Neural crest cell (in vitro differentiated cells): ENCODE measurements at regions not wholly inside any gene's neighbourhood (a gene's known extent, or its start where the extent isn't known, plus 50 kb on each side); places are given as distances from the start of the nearest gene placed in this dataset.

Experiments
- DNase-seq: peaks from one replicate; pipeline ENCODE4 v3.0.0; 2021; ENCODE audit warnings: low read depth, mixed read lengths, low spot score
- H3K27ac Mint-ChIP-seq: one replicate; pipeline ENCODE4 v1.8.0; 2021; ENCODE audit warnings: mild to moderate bottlenecking, mixed read lengths; ENCODE audit not compliant: unreplicated experiment
- H3K27me3 Mint-ChIP-seq: 2 replicates; pipeline ENCODE4 v1.8.0; 2021; ENCODE audit warnings: low read depth, mild to moderate bottlenecking, mixed read lengths
- H3K36me3 Mint-ChIP-seq: 2 replicates; pipeline ENCODE4 v1.8.0; 2021; ENCODE audit warnings: low read depth, mild to moderate bottlenecking, mixed read lengths
- H3K4me1 Mint-ChIP-seq: 2 replicates; pipeline ENCODE4 v1.8.0; 2021; ENCODE audit warnings: mixed read lengths
- H3K4me3 Mint-ChIP-seq: one replicate; pipeline ENCODE4 v1.8.0; 2021; ENCODE audit warnings: mild to moderate bottlenecking, mixed read lengths
- H3K9me3 Mint-ChIP-seq: 2 replicates; pipeline ENCODE4 v1.8.0; 2021; ENCODE audit warnings: mixed read lengths
- TF ChIP-seq, protein P1 (sequence below): fragments of 200-600 bp; sonication (generic); conservative IDR thresholded peaks from 2 replicates; pipeline ENCODE4 v1.5.0; 2021; ENCODE audit warnings: antibody characterized with exemption, mild to moderate bottlenecking

DNA sequence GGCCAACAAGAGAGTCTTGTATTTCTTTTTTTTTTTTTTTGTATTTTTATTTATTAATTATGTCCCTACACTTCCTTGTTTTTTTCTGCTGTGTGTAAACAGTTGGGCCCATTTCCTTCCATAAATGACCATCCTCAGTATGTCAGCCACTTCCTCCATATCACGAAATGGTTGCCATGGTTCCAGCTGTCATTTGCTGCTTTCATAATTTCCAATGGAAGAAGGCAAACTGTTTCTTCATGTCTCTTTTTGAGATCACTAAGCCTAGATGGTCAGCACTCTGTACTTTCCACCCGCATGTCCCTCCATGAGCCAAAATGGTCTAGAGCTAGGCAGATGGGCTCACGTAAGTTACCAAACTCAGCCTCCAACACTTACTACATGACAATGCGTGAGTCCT, 133.5 kb upstream of the FOXF1 start:
- Mint-ChIP-seq H3K4me3 (no peak overlapping the region), H3K4me1 (peaks cover 8% of the 10 kb centered on the region), H3K36me3 (peaks cover 8% of the 10 kb centered on the region), H3K27me3 (peaks cover 4% of the 10 kb centered on the region), H3K9me3 (peaks cover 6% of the 10 kb centered on the region), H3K27ac (no peak overlapping the region)
- no peak for DNase-seq
- TF ChIP-seq, protein P1, sequence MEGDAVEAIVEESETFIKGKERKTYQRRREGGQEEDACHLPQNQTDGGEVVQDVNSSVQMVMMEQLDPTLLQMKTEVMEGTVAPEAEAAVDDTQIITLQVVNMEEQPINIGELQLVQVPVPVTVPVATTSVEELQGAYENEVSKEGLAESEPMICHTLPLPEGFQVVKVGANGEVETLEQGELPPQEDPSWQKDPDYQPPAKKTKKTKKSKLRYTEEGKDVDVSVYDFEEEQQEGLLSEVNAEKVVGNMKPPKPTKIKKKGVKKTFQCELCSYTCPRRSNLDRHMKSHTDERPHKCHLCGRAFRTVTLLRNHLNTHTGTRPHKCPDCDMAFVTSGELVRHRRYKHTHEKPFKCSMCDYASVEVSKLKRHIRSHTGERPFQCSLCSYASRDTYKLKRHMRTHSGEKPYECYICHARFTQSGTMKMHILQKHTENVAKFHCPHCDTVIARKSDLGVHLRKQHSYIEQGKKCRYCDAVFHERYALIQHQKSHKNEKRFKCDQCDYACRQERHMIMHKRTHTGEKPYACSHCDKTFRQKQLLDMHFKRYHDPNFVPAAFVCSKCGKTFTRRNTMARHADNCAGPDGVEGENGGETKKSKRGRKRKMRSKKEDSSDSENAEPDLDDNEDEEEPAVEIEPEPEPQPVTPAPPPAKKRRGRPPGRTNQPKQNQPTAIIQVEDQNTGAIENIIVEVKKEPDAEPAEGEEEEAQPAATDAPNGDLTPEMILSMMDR = no peak

DNA sequence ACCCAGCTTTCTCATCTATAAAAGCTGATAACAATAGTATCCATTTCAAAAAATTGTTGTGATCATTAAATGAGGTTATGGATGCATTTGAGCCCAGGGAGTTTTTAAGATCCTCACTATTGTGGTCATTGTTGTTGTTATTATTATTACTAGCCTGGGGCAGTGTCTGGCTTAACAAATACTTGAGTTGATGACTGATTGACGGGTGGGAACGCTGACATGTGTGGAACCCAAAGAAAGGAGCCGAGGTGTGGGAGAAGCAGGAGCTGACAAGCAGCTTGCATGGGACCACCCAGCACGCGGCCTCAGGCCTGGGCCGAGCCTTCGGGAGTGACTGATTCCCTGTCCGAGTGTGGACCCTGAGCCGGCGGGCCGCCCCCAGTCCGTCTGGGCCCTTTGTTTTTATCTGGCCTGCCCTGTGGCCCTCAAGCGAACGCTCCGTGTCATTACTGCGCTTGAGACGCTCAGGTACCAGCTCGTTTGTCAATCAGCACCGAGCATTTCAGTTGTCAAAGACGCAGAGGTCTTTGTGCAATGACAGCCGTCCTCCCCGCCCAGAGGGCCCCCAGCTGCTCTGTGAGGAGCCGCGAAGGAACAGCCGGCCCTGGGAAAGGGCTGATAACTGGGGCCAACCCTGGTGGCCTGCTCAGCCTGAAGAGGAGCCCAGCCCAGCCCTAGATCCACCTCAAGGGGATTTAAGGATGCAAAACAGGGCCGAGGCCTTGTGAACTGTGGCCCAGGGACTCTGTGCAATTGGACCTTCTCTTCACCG, 132.9 kb upstream of the FOXF1 start:
- Mint-ChIP-seq H3K4me1 (peaks cover 8% of the 10 kb centered on the region), H3K4me3 (no peak overlapping the region), H3K27ac (no peak overlapping the region), H3K9me3 (peaks cover 6% of the 10 kb centered on the region), H3K27me3 (peaks cover 4% of the 10 kb centered on the region), H3K36me3 (peaks cover 8% of the 10 kb centered on the region)
- DNase-seq = no peak
- TF ChIP-seq, protein P1 = no peak

DNA sequence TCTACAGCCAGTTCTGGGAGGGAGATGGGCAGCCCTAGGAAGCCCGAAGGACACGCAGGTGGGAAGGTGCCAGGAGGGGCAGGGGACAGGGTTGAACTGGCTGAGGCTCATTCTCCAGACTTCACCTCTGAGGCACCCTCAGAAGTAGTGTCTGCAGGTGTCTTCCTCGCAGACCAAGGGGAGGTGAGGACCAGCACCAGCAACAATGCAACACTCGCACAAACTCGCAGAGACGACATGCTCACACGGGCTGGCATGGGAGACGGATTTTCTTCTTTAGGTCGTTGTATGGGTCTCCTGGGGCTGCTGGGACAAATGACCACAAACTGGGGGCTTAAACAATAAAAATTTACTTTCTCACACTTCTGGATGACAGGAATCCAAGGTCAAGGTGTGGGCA, 132.2 kb upstream of the FOXF1 start:
- H3K9me3 Mint-ChIP-seq = peaks cover 6% of the 10 kb centered on the region
- H3K4me1 Mint-ChIP-seq = peaks cover 9% of the 10 kb centered on the region
- H3K27me3 Mint-ChIP-seq = peaks cover 4% of the 10 kb centered on the region
- H3K4me3 Mint-ChIP-seq = no peak overlapping the region
- no peak overlapping the region for H3K27ac Mint-ChIP-seq
- TF ChIP-seq, protein P1 = no peak
- DNase-seq = no peak
- H3K36me3 Mint-ChIP-seq = peaks cover 8% of the 10 kb centered on the region

DNA sequence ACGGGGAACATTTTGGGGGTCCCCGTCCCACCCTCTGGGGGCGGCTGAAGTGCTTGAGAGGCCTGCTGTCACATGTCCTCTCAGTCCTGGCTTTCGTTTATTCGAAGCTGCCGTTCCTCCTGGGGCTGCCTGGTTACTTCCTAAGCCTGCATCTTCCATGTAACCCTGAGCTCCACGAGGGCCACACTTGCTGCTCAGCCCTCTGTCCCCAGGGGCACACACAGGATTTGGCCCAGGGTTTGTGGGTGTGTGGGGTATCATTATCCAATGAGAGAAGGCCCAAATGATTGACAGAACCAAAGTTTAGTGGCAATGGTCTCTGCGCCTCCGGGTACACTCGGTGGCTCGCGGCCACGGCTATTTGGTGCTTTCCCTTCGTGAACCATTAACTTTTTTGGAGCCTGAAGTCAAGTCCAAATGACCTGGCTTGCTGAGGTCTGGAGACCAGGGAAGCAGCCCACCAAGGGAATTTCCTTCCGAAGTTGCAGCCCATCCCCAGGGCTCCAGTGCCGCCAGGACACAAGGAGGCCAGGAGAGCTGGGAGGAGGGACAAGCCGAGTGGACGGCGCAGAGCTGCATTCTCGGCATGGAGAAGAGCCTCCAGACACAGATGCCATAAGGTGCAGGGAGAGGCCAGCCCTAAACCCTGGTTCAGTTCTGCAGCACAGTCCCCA, 131.4 kb upstream of the FOXF1 start:
- H3K9me3 Mint-ChIP-seq = peaks cover 6% of the 10 kb centered on the region
- H3K36me3 Mint-ChIP-seq = peaks cover 8% of the 10 kb centered on the region
- no peak overlapping the region for H3K4me3 Mint-ChIP-seq
- no peak overlapping the region for H3K27ac Mint-ChIP-seq
- DNase-seq = no peak
- H3K4me1 Mint-ChIP-seq = peaks cover 16% of the 10 kb centered on the region
- TF ChIP-seq, protein P1 = no peak
- H3K27me3 Mint-ChIP-seq = peaks cover 4% of the 10 kb centered on the region

DNA sequence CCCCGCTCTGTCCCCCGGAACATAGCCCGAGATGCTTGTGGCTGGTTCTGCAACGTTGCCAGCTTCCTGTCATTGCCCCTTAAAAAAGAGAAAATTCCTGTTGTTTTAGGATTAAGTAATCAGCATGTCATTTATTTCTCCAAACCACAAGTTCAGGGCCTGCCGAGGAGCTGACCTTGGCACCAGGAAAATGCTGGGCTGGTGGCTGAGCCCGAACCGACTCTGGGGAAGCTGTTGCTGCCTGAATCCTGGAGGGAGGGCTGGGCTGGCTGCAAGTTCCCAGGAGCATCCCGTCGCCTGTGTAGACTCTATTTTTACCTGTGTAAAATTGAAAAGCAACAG, 130.9 kb upstream of the FOXF1 start:
- Mint-ChIP-seq H3K4me1 (peaks cover 21% of the 10 kb centered on the region), H3K4me3 (no peak overlapping the region), H3K27me3 (peaks cover 4% of the 10 kb centered on the region), H3K36me3 (peaks cover 6% of the 10 kb centered on the region), H3K9me3 (peaks cover 6% of the 10 kb centered on the region), H3K27ac (no peak overlapping the region)
- TF ChIP-seq, protein P1 = no peak
- no peak for DNase-seq
